AG04449 (cell line): ENCODE measurements at regions not wholly inside any gene's neighbourhood (a gene's known extent, or its start where the extent isn't known, plus 50 kb on each side); places are given as distances from the start of the nearest gene placed in this dataset.

Experiments used
- CTCF ChIA-PET: fragments of 350-600 bp; formaldehyde crosslinking; extraction: SDS; loops from one replicate; lab custom pipeline; 2021; ENCODE audit warnings: antibody characterized with exemption; lab: Yijun Ruan, JAX
- POLR2A ChIA-PET: fragments of 400-600, 350-600 bp; formaldehyde crosslinking; extraction: SDS; loops from one replicate; lab custom pipeline; 2020; ENCODE audit warnings: antibody characterized with exemption, inconsistent platforms; lab: Yijun Ruan, JAX
- DNase-seq: peaks from one replicate; pipeline ENCODE4 v3.0.0-alpha.2; 2010; ENCODE audit warnings: low read depth, low spot score
- H3K4me3 ChIP-seq: 2 replicates; pipeline ENCODE4 v1.5.1; 2011; ENCODE audit warnings: low read depth, mild to moderate bottlenecking, control low read depth, low read length
- CTCF ChIP-seq: IDR thresholded peaks from one replicate; pipeline ENCODE4 v1.5.1; 2011; ENCODE audit warnings: mild to moderate bottlenecking, moderate library complexity, low read length, control low read depth, inconsistent platforms; ENCODE audit not compliant: insufficient read depth; ENCODE audit errors: missing control alignments

- ChIA-PET CTCF (no interaction called here), POLR2A (no interaction called here)
- TF ChIP-seq CTCF = no peak
- no peak for DNase-seq
- no peak overlapping the region for H3K4me3 ChIP-seq
These were observed 380.7 kb downstream of the MATN1 start for GRCh38 chr1:30342535-30343141.

- CTCF ChIA-PET = no interaction called here
These were observed 382.5 kb downstream of the MATN1 start for GRCh38 chr1:30340934-30341333.

GRCh38 chr1:30339866-30340265, 383.5 kb downstream of the MATN1 start:
- no peak for TF ChIP-seq CTCF
- no peak for DNase-seq
- ChIA-PET POLR2A (no interaction called here), CTCF (no interaction called here)
- H3K4me3 ChIP-seq = no peak overlapping the region

More at GRCh38 chr1:30340934-30341333, 382.5 kb downstream of the MATN1 start:
- TF ChIP-seq CTCF = no peak
- POLR2A ChIA-PET = no interaction called here
- no peak for DNase-seq
- no peak overlapping the region for H3K4me3 ChIP-seq

GRCh38 chr1:30338765-30339164, 384.6 kb downstream of the MATN1 start:
- H3K4me3 ChIP-seq = no peak overlapping the region
- TF ChIP-seq CTCF = no peak
- POLR2A ChIA-PET = no interaction called here
- CTCF ChIA-PET = no interaction called here
- no peak for DNase-seq

GRCh38 chr1:30337324-30337620, 386.1 kb downstream of the MATN1 start:
- ChIA-PET CTCF (interaction anchor here (1.0 kb wide), 1 partner anchor 43 kb away, joined by 3 read pairs; no protein-coding TSS in a partner anchor), POLR2A (no interaction called here)
- DNase-seq = no peak
- no peak for TF ChIP-seq CTCF
- H3K4me3 ChIP-seq = no peak overlapping the region

GRCh38 chr1:30336550-30337323, 386.6 kb downstream of the MATN1 start:
- no peak overlapping the region for H3K4me3 ChIP-seq
- POLR2A ChIA-PET = no interaction called here
- CTCF ChIA-PET = interaction anchor here (1.0 kb wide), 1 partner anchor 44 kb away, joined by 3 read pairs; no protein-coding TSS in a partner anchor
- TF ChIP-seq CTCF = no peak
- DNase-seq = no peak
